MCF 10A (cell line): ENCODE measurements at regions not wholly inside any gene's neighbourhood (a gene's known extent, or its start where the extent isn't known, plus 50 kb on each side); places are given as distances from the start of the nearest gene placed in this dataset.
"Not testable (repeated sequence)": the region's sequence is repeated elsewhere in the genome, so short reads cannot be mapped to it uniquely, and the experiment has no call there.

Experiments used
- BruUV-seq: library from RNA; stranded (reverse); fragments of 400-500 nt; replicated peaks from 2 replicates; lab custom pipeline; 2021; lab: Mats Ljungman, UMichigan
- CTCF ChIA-PET: fragments of 300-600 bp; sonication (Branson Sonifier 250); formaldehyde crosslinking; extraction: SDS; loops from one replicate; lab custom pipeline; 2021; ENCODE audit warnings: antibody characterized with exemption, inconsistent platforms; lab: Yijun Ruan, JAX
- POLR2A ChIA-PET: fragments of 300-600, 350-650 bp; sonication (Branson Sonifier 250); formaldehyde crosslinking; extraction: SDS; loops from one replicate; lab custom pipeline; 2020; ENCODE audit warnings: antibody characterized with exemption, inconsistent platforms; lab: Yijun Ruan, JAX
- DNase-seq: peaks from one replicate; pipeline ENCODE4 v3.0.0-alpha.2; 2018; ENCODE audit not compliant: unreplicated experiment
- H3K27ac Mint-ChIP-seq: one replicate; pipeline ENCODE4 v1.8.0; 2022; ENCODE audit warnings: mild to moderate bottlenecking, low read depth, mixed read lengths; ENCODE audit not compliant: unreplicated experiment
- H3K27me3 Mint-ChIP-seq: one replicate; pipeline ENCODE4 v1.8.0; 2022; ENCODE audit warnings: mixed read lengths; ENCODE audit not compliant: insufficient read depth, unreplicated experiment
- H3K36me3 Mint-ChIP-seq: one replicate; pipeline ENCODE4 v1.8.0; 2022; ENCODE audit warnings: mild to moderate bottlenecking, moderate library complexity, mixed read lengths; ENCODE audit not compliant: insufficient read depth, unreplicated experiment
- H3K4me1 Mint-ChIP-seq: one replicate; pipeline ENCODE4 v1.8.0; 2022; ENCODE audit warnings: mixed read lengths; ENCODE audit not compliant: insufficient read depth, unreplicated experiment
- H3K4me3 Mint-ChIP-seq: one replicate; pipeline ENCODE4 v1.8.0; 2022; ENCODE audit warnings: mild to moderate bottlenecking, moderate library complexity, mixed read lengths; ENCODE audit not compliant: unreplicated experiment
- H3K9me3 Mint-ChIP-seq: one replicate; pipeline ENCODE4 v1.8.0; 2022; ENCODE audit warnings: mixed read lengths; ENCODE audit not compliant: unreplicated experiment
- intact Hi-C: fragments of 100-400 bp; cut with micrococcal nuclease; formaldehyde crosslinking; loops from 2 replicates; pipeline ENCODE4 v1.14.1; 2022
- TF ChIP-seq, protein P1 (sequence below): fragments of 200-600 bp; IDR thresholded peaks from one replicate; pipeline ENCODE4 v1.8.0; 2022; ENCODE audit warnings: antibody characterized with exemption, mild to moderate bottlenecking; ENCODE audit not compliant: unreplicated experiment

DNA sequence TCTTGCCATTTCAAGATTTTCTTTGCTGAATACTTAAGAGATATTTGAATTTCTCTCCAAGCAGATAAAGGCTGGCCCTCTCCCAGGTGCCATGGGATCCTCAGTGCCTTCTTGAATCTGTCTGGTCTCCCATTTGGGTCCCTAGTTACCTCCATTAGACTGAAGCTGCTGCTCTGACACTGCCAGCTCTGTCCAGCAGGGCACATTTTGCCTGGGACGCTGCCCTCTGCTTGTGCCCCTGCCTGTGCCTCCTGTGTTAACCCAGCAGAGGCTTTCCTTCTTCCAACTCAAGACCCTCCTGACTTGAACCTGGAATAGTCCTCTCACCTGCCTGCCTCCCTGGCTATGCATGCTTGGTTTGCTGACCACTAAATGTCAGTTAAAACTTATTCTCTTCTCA is 406.3 kb downstream of the BUD13 start:
- peaks cover 12% of the 10 kb centered on the region for H3K9me3 Mint-ChIP-seq

GRCh38 chr11:116364925-116365324 is 407.9 kb downstream of the BUD13 start:
- POLR2A ChIA-PET, CTCF ChIA-PET, DNase-seq, H3K36me3 Mint-ChIP-seq, H3K4me3 Mint-ChIP-seq, BruUV-seq, H3K27ac Mint-ChIP-seq, intact Hi-C loops, H3K4me1 Mint-ChIP-seq, H3K27me3 Mint-ChIP-seq: not testable (repeated sequence)
- H3K9me3 Mint-ChIP-seq = peaks cover 18% of the 10 kb centered on the region

More for the DNA sequence above, 406.3 kb downstream of the BUD13 start:
- H3K4me3 Mint-ChIP-seq = no peak overlapping the region
- DNase-seq = no peak
- no peaks in the 10 kb centered on the region for H3K27me3 Mint-ChIP-seq
- TF ChIP-seq, protein P1, sequence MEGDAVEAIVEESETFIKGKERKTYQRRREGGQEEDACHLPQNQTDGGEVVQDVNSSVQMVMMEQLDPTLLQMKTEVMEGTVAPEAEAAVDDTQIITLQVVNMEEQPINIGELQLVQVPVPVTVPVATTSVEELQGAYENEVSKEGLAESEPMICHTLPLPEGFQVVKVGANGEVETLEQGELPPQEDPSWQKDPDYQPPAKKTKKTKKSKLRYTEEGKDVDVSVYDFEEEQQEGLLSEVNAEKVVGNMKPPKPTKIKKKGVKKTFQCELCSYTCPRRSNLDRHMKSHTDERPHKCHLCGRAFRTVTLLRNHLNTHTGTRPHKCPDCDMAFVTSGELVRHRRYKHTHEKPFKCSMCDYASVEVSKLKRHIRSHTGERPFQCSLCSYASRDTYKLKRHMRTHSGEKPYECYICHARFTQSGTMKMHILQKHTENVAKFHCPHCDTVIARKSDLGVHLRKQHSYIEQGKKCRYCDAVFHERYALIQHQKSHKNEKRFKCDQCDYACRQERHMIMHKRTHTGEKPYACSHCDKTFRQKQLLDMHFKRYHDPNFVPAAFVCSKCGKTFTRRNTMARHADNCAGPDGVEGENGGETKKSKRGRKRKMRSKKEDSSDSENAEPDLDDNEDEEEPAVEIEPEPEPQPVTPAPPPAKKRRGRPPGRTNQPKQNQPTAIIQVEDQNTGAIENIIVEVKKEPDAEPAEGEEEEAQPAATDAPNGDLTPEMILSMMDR = no peak
- no TSS peak for BruUV-seq
- H3K27ac Mint-ChIP-seq = no peak overlapping the region
- no peaks in the 10 kb centered on the region for H3K36me3 Mint-ChIP-seq
- ChIA-PET CTCF (no interaction called here), POLR2A (no interaction called here)
- no peaks in the 10 kb centered on the region for H3K4me1 Mint-ChIP-seq
- intact Hi-C loops = no loop called here

GRCh38 chr11:116364348-116364747 is 408.4 kb downstream of the BUD13 start:
- no TSS peak for BruUV-seq
- H3K4me1 Mint-ChIP-seq = no peaks in the 10 kb centered on the region
- H3K36me3 Mint-ChIP-seq = peaks cover 4% of the 10 kb centered on the region
- H3K27me3 Mint-ChIP-seq = no peaks in the 10 kb centered on the region
- H3K27ac Mint-ChIP-seq = no peak overlapping the region
- no peak for DNase-seq
- TF ChIP-seq, protein P1 = no peak
- intact Hi-C loops = no loop called here
- peaks cover 18% of the 10 kb centered on the region for H3K9me3 Mint-ChIP-seq
- no peak overlapping the region for H3K4me3 Mint-ChIP-seq
- CTCF ChIA-PET = no interaction called here
- POLR2A ChIA-PET = no interaction called here

DNA sequence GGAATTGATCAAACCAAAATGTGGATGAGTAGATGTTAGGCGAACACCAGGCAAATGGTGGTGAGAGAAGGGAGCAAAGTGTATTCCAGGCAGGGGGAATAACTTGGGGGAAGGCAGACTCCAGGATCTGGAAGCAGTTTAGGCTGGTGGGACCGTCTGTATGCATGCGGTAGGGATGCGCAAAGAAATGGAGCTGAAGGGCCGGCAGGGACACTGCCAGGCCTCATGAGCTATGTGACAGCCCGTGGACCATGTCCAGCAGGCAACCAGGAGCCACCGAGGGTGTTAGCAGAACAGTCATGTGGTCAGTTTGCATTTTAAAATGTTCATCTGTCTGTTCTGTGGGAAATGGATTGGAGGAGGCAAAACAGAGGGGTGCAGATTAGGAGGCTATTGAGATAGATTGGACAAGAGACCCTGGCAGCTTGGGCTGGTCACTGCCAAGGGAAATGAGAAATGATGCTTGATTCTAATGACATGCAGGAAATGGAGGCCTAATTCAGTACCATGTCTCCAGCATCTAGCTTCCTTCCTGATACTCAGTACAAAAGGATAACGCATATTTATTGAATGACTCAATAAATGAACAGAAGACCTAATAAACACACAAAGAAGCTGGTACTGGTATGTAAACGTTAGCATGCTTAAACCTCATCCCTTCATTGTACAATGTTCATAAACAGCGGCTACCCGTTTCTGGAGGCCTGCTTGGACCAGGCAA is 412.4 kb downstream of the BUD13 start:
- no peak overlapping the region for H3K27ac Mint-ChIP-seq
- intact Hi-C loops = no loop called here
- peaks cover 4% of the 10 kb centered on the region for H3K36me3 Mint-ChIP-seq
- no peak overlapping the region for H3K4me3 Mint-ChIP-seq
- TF ChIP-seq, protein P1 = no peak
- no peak for DNase-seq
- H3K9me3 Mint-ChIP-seq = peaks cover 14% of the 10 kb centered on the region
- H3K27me3 Mint-ChIP-seq = no peaks in the 10 kb centered on the region
- POLR2A ChIA-PET = no interaction called here
- CTCF ChIA-PET = no interaction called here
- H3K4me1 Mint-ChIP-seq = no peaks in the 10 kb centered on the region
- no TSS peak for BruUV-seq
